ENCODE measurements at regions not wholly inside any gene's neighbourhood (a gene's known extent, or its start where the extent isn't known, plus 50 kb on each side); places are given as distances from the start of the nearest gene placed in this dataset.
"Not testable (repeated sequence)": the region's sequence is repeated elsewhere in the genome, so short reads cannot be mapped to it uniquely, and the experiment has no call there.

DNA sequence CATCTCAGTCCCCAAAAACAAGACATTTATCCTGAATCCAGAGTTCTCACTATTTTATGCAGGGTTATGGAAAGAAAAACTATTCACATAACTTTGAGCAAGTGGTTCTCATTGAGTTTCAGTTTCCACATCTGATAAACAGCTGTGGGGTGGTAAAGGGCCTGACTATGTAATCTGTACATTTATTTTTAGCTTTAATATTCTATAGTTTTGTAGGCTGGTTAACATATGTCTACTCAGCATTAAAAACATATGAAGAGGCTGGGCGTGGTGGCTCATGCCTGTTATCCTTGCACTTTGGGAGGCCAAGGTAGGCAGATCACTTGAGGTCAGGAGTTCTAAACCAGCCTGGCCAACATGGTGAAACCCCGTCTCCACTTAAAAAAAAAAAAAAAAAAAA, 301.5 kb upstream of the CCNG1 start:
- TF ChIP-seq, protein P1, sequence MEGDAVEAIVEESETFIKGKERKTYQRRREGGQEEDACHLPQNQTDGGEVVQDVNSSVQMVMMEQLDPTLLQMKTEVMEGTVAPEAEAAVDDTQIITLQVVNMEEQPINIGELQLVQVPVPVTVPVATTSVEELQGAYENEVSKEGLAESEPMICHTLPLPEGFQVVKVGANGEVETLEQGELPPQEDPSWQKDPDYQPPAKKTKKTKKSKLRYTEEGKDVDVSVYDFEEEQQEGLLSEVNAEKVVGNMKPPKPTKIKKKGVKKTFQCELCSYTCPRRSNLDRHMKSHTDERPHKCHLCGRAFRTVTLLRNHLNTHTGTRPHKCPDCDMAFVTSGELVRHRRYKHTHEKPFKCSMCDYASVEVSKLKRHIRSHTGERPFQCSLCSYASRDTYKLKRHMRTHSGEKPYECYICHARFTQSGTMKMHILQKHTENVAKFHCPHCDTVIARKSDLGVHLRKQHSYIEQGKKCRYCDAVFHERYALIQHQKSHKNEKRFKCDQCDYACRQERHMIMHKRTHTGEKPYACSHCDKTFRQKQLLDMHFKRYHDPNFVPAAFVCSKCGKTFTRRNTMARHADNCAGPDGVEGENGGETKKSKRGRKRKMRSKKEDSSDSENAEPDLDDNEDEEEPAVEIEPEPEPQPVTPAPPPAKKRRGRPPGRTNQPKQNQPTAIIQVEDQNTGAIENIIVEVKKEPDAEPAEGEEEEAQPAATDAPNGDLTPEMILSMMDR (IDR thresholded peaks at IDR 0.05; ENCODE audit: low read depth, low read length), result no peak
- no peak overlapping the region for H3K4me3 ChIP-seq (replicated peaks in 1 of 2; ENCODE audit: low read depth in 2 of 2, low read length in 2 of 2)
- DNase-seq (ENCODE audit: low read depth in 2 of 2), result no peak

GRCh38 chr5:163161512-163161911, 275.9 kb upstream of the CCNG1 start:
- DNase-seq (ENCODE audit: low read depth in 2 of 2), result no peak
- TF ChIP-seq, protein P1 (IDR thresholded peaks at IDR 0.05; ENCODE audit: low read depth, low read length), result no peak
- no peak overlapping the region for H3K4me3 ChIP-seq (replicated peaks in 1 of 2; ENCODE audit: low read depth in 2 of 2, low read length in 2 of 2)

DNA sequence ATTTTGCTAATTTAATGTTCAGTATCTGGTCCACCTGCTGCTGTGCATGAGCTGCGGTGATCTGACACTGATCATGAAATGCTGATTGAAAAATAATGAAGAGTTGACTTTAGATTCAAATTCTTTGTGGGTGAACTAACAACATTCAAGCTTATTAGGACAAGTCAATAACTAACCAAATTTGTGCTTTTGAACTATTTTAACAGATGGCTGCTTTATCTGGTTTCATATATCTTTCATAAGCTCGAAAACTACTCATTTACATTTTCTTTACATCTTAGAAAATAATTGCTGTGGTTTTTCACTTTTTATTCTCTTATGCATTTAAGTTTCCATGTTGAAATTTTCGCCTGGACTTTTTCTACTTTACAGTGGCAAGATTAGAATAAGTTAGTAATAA, 274.8 kb upstream of the CCNG1 start:
- TF ChIP-seq, protein P1 (IDR thresholded peaks at IDR 0.05; ENCODE audit: low read depth, low read length), result no peak
- DNase-seq (ENCODE audit: low read depth in 2 of 2), result no peak
- H3K4me3 ChIP-seq (replicated peaks in 1 of 2; ENCODE audit: low read depth in 2 of 2, low read length in 2 of 2), result no peak overlapping the region

GRCh38 chr5:163163858-163164257, 273.5 kb upstream of the CCNG1 start:
- no peak for DNase-seq (ENCODE audit: low read depth in 2 of 2)
- H3K4me3 ChIP-seq (replicated peaks in 1 of 2; ENCODE audit: low read depth in 2 of 2, low read length in 2 of 2), result no peak overlapping the region
- TF ChIP-seq, protein P1 (IDR thresholded peaks at IDR 0.05; ENCODE audit: low read depth, low read length), result no peak

- TF ChIP-seq, protein P1 (IDR thresholded peaks at IDR 0.05; ENCODE audit: low read depth, low read length), result no peak
- no peak overlapping the region for H3K4me3 ChIP-seq (replicated peaks in 1 of 2; ENCODE audit: low read depth in 2 of 2, low read length in 2 of 2)
- no peak for DNase-seq (ENCODE audit: low read depth in 2 of 2)
Observed at GRCh38 chr5:163165277-163165676, 272.1 kb upstream of the CCNG1 start.

GRCh38 chr5:163170161-163170560, 267.2 kb upstream of the CCNG1 start:
- not testable (repeated sequence) for DNase-seq (ENCODE audit: low read depth in 2 of 2); H3K4me3 ChIP-seq (replicated peaks in 1 of 2; ENCODE audit: low read depth in 2 of 2, low read length in 2 of 2)

DNA sequence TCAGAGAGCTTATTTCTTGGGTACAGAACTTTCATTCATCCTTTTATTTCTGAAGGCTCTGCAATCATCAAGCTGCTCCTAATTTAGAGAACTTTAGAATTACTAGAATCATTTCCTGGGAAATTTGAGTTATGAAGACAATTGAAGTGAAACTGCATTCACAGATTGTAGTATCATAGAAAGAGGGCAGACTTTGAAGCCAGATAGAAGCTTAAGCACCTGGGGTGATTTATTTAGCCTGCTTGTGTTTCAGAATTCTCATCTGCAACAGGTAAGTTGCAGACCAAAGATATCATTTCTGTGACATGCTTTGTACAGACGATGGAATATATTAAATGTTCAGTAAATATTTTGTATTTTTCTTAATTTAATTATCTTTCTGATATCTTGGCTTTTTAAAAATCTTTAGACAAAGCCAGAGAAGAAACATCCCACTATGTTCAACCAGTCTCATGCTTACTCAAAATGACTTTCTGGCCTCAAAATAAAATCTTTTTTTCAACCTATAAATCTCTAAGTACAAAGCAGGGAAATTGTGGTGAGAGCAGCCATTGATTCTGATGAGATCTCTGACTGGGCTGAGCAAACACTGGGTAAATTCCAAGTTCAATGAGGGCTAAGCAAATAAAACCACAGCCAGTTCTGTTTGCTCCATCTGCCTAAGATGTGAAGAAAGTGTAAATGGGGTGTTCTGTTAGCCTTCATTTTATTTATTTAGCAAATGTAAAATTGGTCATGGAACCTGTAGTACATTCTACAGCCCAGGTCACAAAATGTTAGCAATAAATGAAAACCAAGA, 264.7 kb upstream of the CCNG1 start:
- TF ChIP-seq, protein P1 (IDR thresholded peaks at IDR 0.05; ENCODE audit: low read depth, low read length), result no peak
- H3K4me3 ChIP-seq (replicated peaks in 1 of 2; ENCODE audit: low read depth in 2 of 2, low read length in 2 of 2), result no peak overlapping the region
- no peak for DNase-seq (ENCODE audit: low read depth in 2 of 2)

Data from cardiac fibroblast (primary cell).